DND-41 (cell line): ENCODE measurements at regions not wholly inside any gene's neighbourhood (a gene's known extent, or its start where the extent isn't known, plus 50 kb on each side); places are given as distances from the start of the nearest gene placed in this dataset.

Experiments used
- ATAC-seq: fragments of 200-7000 bp; cut with Tn5 transposase; 3 replicates; pipeline ENCODE4 v1.9.1; 2021; ENCODE audit warnings: low read depth; ENCODE audit not compliant: insufficient read depth
- DNase-seq: peaks from one replicate; pipeline ENCODE4 v3.0.0-alpha.2; 2020
- H2AFZ ChIP-seq: 2 replicates; pipeline ENCODE4 v1.6.0; 2012; ENCODE audit warnings: low read depth, low read length
- H3K27ac ChIP-seq: 2 replicates; pipeline ENCODE4 v1.5.1; 2012; ENCODE audit warnings: low read length, inconsistent platforms
- H3K27me3 ChIP-seq: fragments of 200-600 bp; sonication (generic); 2 replicates; pipeline ENCODE4 v1.6.0; 2012; ENCODE audit warnings: low read length, mild to moderate bottlenecking, inconsistent platforms; ENCODE audit not compliant: insufficient read depth, poor library complexity
- H3K36me3 ChIP-seq: 2 replicates; pipeline ENCODE4 v1.5.1; 2012; ENCODE audit warnings: low read length, inconsistent platforms; ENCODE audit not compliant: insufficient read depth
- H3K4me1 ChIP-seq: 2 replicates; pipeline ENCODE4 v1.5.1; 2012; ENCODE audit warnings: mild to moderate bottlenecking, low read length; ENCODE audit not compliant: insufficient read depth
- H3K4me2 ChIP-seq: 2 replicates; pipeline ENCODE4 v1.6.0; 2012; ENCODE audit warnings: mild to moderate bottlenecking, moderate library complexity, low read length, inconsistent platforms; ENCODE audit not compliant: insufficient read depth
- H3K4me3 ChIP-seq, 2 experiments: fragments of 200-600 bp in 1 of 2; shearing (Covaris generic) in 1 of 2; 2 replicates each; pipeline ENCODE4 v1.5.1; 2012 to 2016; ENCODE audit warnings: inconsistent platforms in 2 of 2, low read length in 2 of 2, mild to moderate bottlenecking in 2 of 2, low read depth in 1 of 2, moderate library complexity in 1 of 2
- H3K79me2 ChIP-seq: 2 replicates; pipeline ENCODE4 v1.6.0; 2012; ENCODE audit warnings: low read length, inconsistent platforms; ENCODE audit not compliant: insufficient read depth
- H3K9ac ChIP-seq: 2 replicates; pipeline ENCODE4 v1.6.0; 2012; ENCODE audit warnings: low read depth, mild to moderate bottlenecking, inconsistent platforms, low read length, moderate library complexity
- H3K9me3 ChIP-seq: 2 replicates; pipeline ENCODE4 v1.5.1; 2012; ENCODE audit warnings: low read length, moderate library complexity, mild to moderate bottlenecking, inconsistent platforms; ENCODE audit not compliant: insufficient read depth, severe bottlenecking
- H4K20me1 ChIP-seq: 2 replicates; pipeline ENCODE4 v1.6.0; 2012; ENCODE audit warnings: low read length; ENCODE audit not compliant: insufficient read depth
- CTCF ChIP-seq: IDR thresholded peaks from 2 replicates; pipeline ENCODE4 v1.5.1; 2012; ENCODE audit warnings: borderline replicate concordance, low read length, moderate library complexity, mild to moderate bottlenecking; ENCODE audit not compliant: poor library complexity, severe bottlenecking; ENCODE audit errors: extremely low read depth
- EZH2 ChIP-seq: IDR thresholded peaks from 3 replicates; pipeline ENCODE4 v1.6.1; 2012; ENCODE audit warnings: borderline replicate concordance, low read depth, mild to moderate bottlenecking, moderate library complexity, low read length, inconsistent platforms; ENCODE audit not compliant: severe bottlenecking

DNA sequence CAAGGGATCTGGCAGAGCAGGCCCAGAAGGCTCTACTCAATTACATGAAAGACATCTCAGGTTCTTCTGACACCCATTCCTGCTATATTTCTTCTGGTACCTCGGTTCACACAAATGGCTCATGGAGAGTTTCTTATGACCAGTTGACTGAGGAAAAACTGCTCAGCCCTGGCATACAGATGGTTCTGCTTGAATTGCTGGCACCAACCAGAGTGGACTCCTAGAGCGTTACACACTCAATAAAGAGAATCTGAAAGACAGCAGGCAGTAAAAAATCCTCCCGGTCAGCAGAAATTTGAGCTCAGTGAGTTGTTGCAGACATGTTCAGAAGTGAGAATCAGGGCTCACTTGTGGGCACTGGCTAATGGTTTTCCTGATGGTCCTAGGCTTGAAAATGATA lies 434.4 kb downstream of the TCERG1L start:
- TF ChIP-seq CTCF = no peak
- no peak for TF ChIP-seq EZH2
- H2AFZ ChIP-seq = no peak overlapping the region
- H3K79me2 ChIP-seq = no peaks in the 10 kb centered on the region
- ATAC-seq (no peak), DNase-seq (no peak)
- no peaks in the 10 kb centered on the region; the same call in 1 of the 2 replicates for H4K20me1 ChIP-seq
- H3K4me3 ChIP-seq = no peak overlapping the region
- no peaks in the 10 kb centered on the region for H3K36me3 ChIP-seq
- H3K4me1 ChIP-seq = no peaks in the 10 kb centered on the region
- no peak overlapping the region for H3K9ac ChIP-seq
- H3K9me3 ChIP-seq = no peaks in the 10 kb centered on the region
- H3K27me3 ChIP-seq = no peaks in the 10 kb centered on the region
- H3K27ac ChIP-seq = no peak overlapping the region
- no peak overlapping the region for H3K4me2 ChIP-seq

DNA sequence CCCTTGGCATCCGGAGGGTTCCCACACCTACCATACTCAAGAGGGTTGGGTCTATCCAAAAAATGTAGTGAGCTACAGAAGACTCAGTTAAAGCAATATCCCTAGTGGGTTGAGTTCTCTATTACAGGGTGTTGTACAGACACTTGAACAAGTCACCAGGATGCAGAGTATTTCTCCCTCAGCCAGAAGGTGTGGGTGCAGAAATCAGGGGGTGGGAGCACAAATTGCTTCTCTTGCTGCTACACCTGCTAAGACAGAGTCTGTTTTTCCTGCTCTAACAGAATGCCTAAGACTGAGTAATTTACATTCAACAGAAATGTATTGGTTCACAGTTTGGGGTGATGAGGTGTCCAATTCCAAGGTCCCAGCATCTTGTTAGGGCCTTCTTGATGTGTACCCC lies 433.4 kb downstream of the TCERG1L start:
- no peak overlapping the region for H3K4me3 ChIP-seq
- no peak for DNase-seq
- no peaks in the 10 kb centered on the region for H3K9me3 ChIP-seq
- TF ChIP-seq CTCF (no peak), EZH2 (no peak)
- no peak overlapping the region for H2AFZ ChIP-seq
- no peaks in the 10 kb centered on the region; the same call in 1 of the 2 replicates for H4K20me1 ChIP-seq
- no peak overlapping the region for H3K4me2 ChIP-seq
- H3K79me2 ChIP-seq = no peaks in the 10 kb centered on the region
- no peak for ATAC-seq
- H3K27me3 ChIP-seq = no peaks in the 10 kb centered on the region
- no peak overlapping the region for H3K9ac ChIP-seq
- no peaks in the 10 kb centered on the region for H3K4me1 ChIP-seq
- H3K27ac ChIP-seq = no peak overlapping the region
- no peaks in the 10 kb centered on the region for H3K36me3 ChIP-seq

DNA sequence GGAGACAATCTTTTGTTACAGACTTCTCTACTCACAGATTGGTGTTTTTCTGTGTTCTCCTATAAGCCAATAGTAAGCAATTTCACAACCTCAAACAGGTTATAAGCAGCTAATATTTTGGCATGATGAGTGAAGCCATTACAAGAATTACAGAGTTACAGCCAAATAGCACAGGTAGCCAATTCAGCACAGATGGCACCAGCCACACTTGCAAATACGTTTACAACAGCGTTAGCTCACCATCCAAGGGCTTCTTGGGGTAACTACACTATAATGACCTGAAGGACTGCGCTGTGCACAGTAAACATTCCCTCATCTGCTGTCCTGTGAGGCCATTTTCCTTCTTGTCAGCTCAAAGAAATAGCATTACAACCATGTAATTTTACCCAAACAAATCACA lies 428.6 kb downstream of the TCERG1L start:
- no peak for TF ChIP-seq EZH2
- TF ChIP-seq CTCF = no peak
- H3K9me3 ChIP-seq = no peaks in the 10 kb centered on the region
- H4K20me1 ChIP-seq = no peaks in the 10 kb centered on the region
- no peak overlapping the region for H3K27ac ChIP-seq
- no peak overlapping the region for H3K9ac ChIP-seq
- no peaks in the 10 kb centered on the region for H3K36me3 ChIP-seq
- ATAC-seq (no peak), DNase-seq (no peak)
- H3K4me3 ChIP-seq = no peak overlapping the region
- no peak overlapping the region for H2AFZ ChIP-seq
- H3K4me1 ChIP-seq = no peaks in the 10 kb centered on the region
- H3K27me3 ChIP-seq = no peaks in the 10 kb centered on the region
- H3K79me2 ChIP-seq = no peaks in the 10 kb centered on the region
- no peak overlapping the region for H3K4me2 ChIP-seq

- DNase-seq (no peak), ATAC-seq (no peak)
- no peak overlapping the region for H3K9ac ChIP-seq
- TF ChIP-seq EZH2 (no peak), CTCF (no peak)
- no peak overlapping the region for H3K27ac ChIP-seq
- H4K20me1 ChIP-seq = no peaks in the 10 kb centered on the region
- H3K4me3 ChIP-seq = no peak overlapping the region
- no peaks in the 10 kb centered on the region for H3K9me3 ChIP-seq
- no peaks in the 10 kb centered on the region for H3K36me3 ChIP-seq
- H3K79me2 ChIP-seq = no peaks in the 10 kb centered on the region
- H3K4me1 ChIP-seq = no peaks in the 10 kb centered on the region
- H2AFZ ChIP-seq = no peak overlapping the region
- no peak overlapping the region for H3K4me2 ChIP-seq
- no peaks in the 10 kb centered on the region for H3K27me3 ChIP-seq
Observed at GRCh38 chr10:130884456-130884855, 427.1 kb downstream of the TCERG1L start.
